ENCODE measurements at regions not wholly inside any gene's neighbourhood (a gene's known extent, or its start where the extent isn't known, plus 50 kb on each side); places are given as distances from the start of the nearest gene placed in this dataset.

- Histone ChIP-seq H2AFZ (ENCODE audit: insufficient read depth, low read depth, low read length, poor library complexity, severe bottlenecking) (no peak overlapping the region), H3K9me3 (replicated peaks in 1 of 2; ENCODE audit: control insufficient read depth in 1 of 2, insufficient read depth in 1 of 2, low read length in 2 of 2) (no peaks in the 10 kb centered on the region), H3K79me2 (ENCODE audit: insufficient read depth, low read length) (no peaks in the 10 kb centered on the region), H3K27me3 (ENCODE audit: control insufficient read depth in 2 of 2, insufficient read depth in 2 of 2, low read length in 2 of 2) (no peaks in the 10 kb centered on the region), H3K9ac (ENCODE audit: insufficient read depth, low read length, poor library complexity, severe bottlenecking) (no peak overlapping the region), H3K4me3 (replicated peaks in 1 of 3; ENCODE audit: low read depth in 2 of 3, low read length in 3 of 3) (no peak overlapping the region), H3K4me2 (replicated peaks; ENCODE audit: extremely low read depth, low read length, poor library complexity, severe bottlenecking) (no peak overlapping the region), H3K4me1 (ENCODE audit: control insufficient read depth in 1 of 2, insufficient read depth in 2 of 2, low read length in 2 of 2) (peaks cover 0 to 7% of the 10 kb centered on the region in 2 donors), H3K27ac (ENCODE audit: low read depth in 1 of 2, low read length in 2 of 2) (no peak overlapping the region), H3K36me3 (replicated peaks in 1 of 2; ENCODE audit: control insufficient read depth in 1 of 2, insufficient read depth in 2 of 2, low read length in 2 of 2) (no peaks in the 10 kb centered on the region), H4K20me1 (ENCODE audit: insufficient read depth, low read length) (no peaks in the 10 kb centered on the region)
- peaks cover 11% of the 10 kb centered on the region for H3K4me1 Mint-ChIP-seq
- TF ChIP-seq CTCF (IDR thresholded peaks at IDR 0.05) = no peak
- no CpG with 5 or more reads among the region's 3 CpGs for WGBS (ENCODE audit: insufficient coverage)
- peaks cover 0 to 1% (median 0%) of the 10 kb centered on the region in 3 donors for H3K27me3 Mint-ChIP-seq (ENCODE audit: low read depth in 3 of 3)
- DNase-seq = no peak
- H3K9me3 Mint-ChIP-seq = no peaks in the 10 kb centered on the region
- intact Hi-C loops (cut with micrococcal nuclease) = no loop called here
- H3K27ac Mint-ChIP-seq = no peak overlapping the region
- H3K4me3 Mint-ChIP-seq = no peak overlapping the region
- H3K36me3 Mint-ChIP-seq = no peaks in the 10 kb centered on the region
Measured at GRCh38 chr5:56715986-56716385, 99.4 kb upstream of the MAP3K1 start.

- Histone ChIP-seq H3K9ac (ENCODE audit: insufficient read depth, low read length, poor library complexity, severe bottlenecking) (no peak overlapping the region), H2AFZ (ENCODE audit: insufficient read depth, low read depth, low read length, poor library complexity, severe bottlenecking) (no peak overlapping the region), H4K20me1 (ENCODE audit: insufficient read depth, low read length) (no peaks in the 10 kb centered on the region), H3K4me1 (ENCODE audit: control insufficient read depth in 1 of 2, insufficient read depth in 2 of 2, low read length in 2 of 2) (peaks cover 0 to 7% of the 10 kb centered on the region in 2 donors), H3K9me3 (replicated peaks in 1 of 2; ENCODE audit: control insufficient read depth in 1 of 2, insufficient read depth in 1 of 2, low read length in 2 of 2) (no peaks in the 10 kb centered on the region), H3K4me2 (replicated peaks; ENCODE audit: extremely low read depth, low read length, poor library complexity, severe bottlenecking) (no peak overlapping the region), H3K27me3 (ENCODE audit: control insufficient read depth in 2 of 2, insufficient read depth in 2 of 2, low read length in 2 of 2) (no peaks in the 10 kb centered on the region), H3K36me3 (replicated peaks in 1 of 2; ENCODE audit: control insufficient read depth in 1 of 2, insufficient read depth in 2 of 2, low read length in 2 of 2) (no peaks in the 10 kb centered on the region), H3K4me3 (replicated peaks in 1 of 3; ENCODE audit: low read depth in 2 of 3, low read length in 3 of 3) (no peak overlapping the region), H3K79me2 (ENCODE audit: insufficient read depth, low read length) (no peaks in the 10 kb centered on the region), H3K27ac (ENCODE audit: low read depth in 1 of 2, low read length in 2 of 2) (no peak overlapping the region)
- no peak overlapping the region for H3K27ac Mint-ChIP-seq
- no peak overlapping the region for H3K4me3 Mint-ChIP-seq
- intact Hi-C loops (cut with micrococcal nuclease) = no loop called here
- WGBS (ENCODE audit: insufficient coverage) = no CpG with 5 or more reads among the region's 5 CpGs
- DNase-seq = no peak
- peaks cover 0 to 5% (median 1%) of the 10 kb centered on the region in 7 donors for H3K9me3 Mint-ChIP-seq
- no peak for TF ChIP-seq CTCF (IDR thresholded peaks at IDR 0.05)
- peaks cover 2 to 4% of the 10 kb centered on the region in 2 donors for H3K36me3 Mint-ChIP-seq
- peaks cover 11% of the 10 kb centered on the region for H3K4me1 Mint-ChIP-seq
- H3K27me3 Mint-ChIP-seq (ENCODE audit: low read depth in 3 of 3) = peaks cover 0 to 1% (median 0%) of the 10 kb centered on the region in 3 donors
Measured at GRCh38 chr5:56712895-56713591, 102.3 kb upstream of the MAP3K1 start.
